CD4-positive, alpha-beta T cell (primary cell): ENCODE measurements at regions not wholly inside any gene's neighbourhood (a gene's known extent, or its start where the extent isn't known, plus 50 kb on each side); places are given as distances from the start of the nearest gene placed in this dataset.

ENCODE experiments used
- ATAC-seq: fragments of 200-7000 bp; cut with Tn5 transposase; one replicate; pipeline ENCODE4 v1.10.0; 2022; ENCODE audit warnings: mild to moderate bottlenecking; ENCODE audit not compliant: poor library complexity
- CTCF ChIA-PET: fragments of 350-600 bp; sonication (Branson Sonifier 250); formaldehyde crosslinking; loops from one replicate; lab custom pipeline; 2021; ENCODE audit warnings: antibody characterized with exemption, inconsistent platforms; lab: Charles Lee
- POLR2A ChIA-PET: fragments of 350-600 bp; sonication (Branson Sonifier 250); formaldehyde crosslinking; loops from one replicate; lab custom pipeline; 2021; ENCODE audit warnings: antibody characterized with exemption, inconsistent platforms; lab: Charles Lee
- DNase-seq, 14 experiments: peaks; one replicate each; pipeline ENCODE4 v3.0.0-alpha.2; 2013 to 2020; ENCODE audit warnings: mixed read lengths in 2 of 14
- H3K27ac ChIP-seq, 2 donors: one replicate each; pipeline versions ENCODE4 v1.5.1 to v1.7.0; 2013; ENCODE audit warnings: low read length in 2 of 2, low read depth in 1 of 2, mild to moderate bottlenecking in 1 of 2
- H3K27me3 ChIP-seq, 2 experiments: 1 replicate in 1 of 2; 2 replicates in 1 of 2; pipeline versions ENCODE4 v1.6.1 to v1.7.0; 2013; ENCODE audit warnings: low read length in 2 of 2, control low read depth in 1 of 2, mild to moderate bottlenecking in 1 of 2, moderate library complexity in 1 of 2; ENCODE audit not compliant: insufficient read depth in 2 of 2, control insufficient read depth in 1 of 2
- H3K36me3 ChIP-seq: one replicate; pipeline ENCODE4 v1.6.1; 2013; ENCODE audit warnings: low read length, control low read depth; ENCODE audit not compliant: insufficient read depth
- H3K4me1 ChIP-seq: one replicate; pipeline ENCODE4 v1.6.1; 2013; ENCODE audit warnings: low read length, control low read depth; ENCODE audit not compliant: insufficient read depth
- H3K4me3 ChIP-seq: one replicate; pipeline ENCODE4 v1.5.1; 2013; ENCODE audit warnings: mild to moderate bottlenecking, low read length, moderate library complexity
- H3K9me3 ChIP-seq, 2 experiments: 1 replicate in 1 of 2; 2 replicates in 1 of 2; pipeline versions ENCODE4 v1.6.1 to v1.7.0; 2013; ENCODE audit warnings: low read length in 2 of 2, mild to moderate bottlenecking in 2 of 2, control low read depth in 1 of 2, moderate library complexity in 1 of 2; ENCODE audit not compliant: control insufficient read depth in 1 of 2, insufficient read depth in 1 of 2
- H3K27ac Mint-ChIP-seq: one replicate; pipeline ENCODE4 v1.8.0; 2020; ENCODE audit warnings: mixed read lengths
- H3K27me3 Mint-ChIP-seq: one replicate; pipeline ENCODE4 v1.8.0; 2021; ENCODE audit warnings: mixed read lengths
- H3K36me3 Mint-ChIP-seq: one replicate; pipeline ENCODE4 v1.8.0; 2021; ENCODE audit warnings: low read depth, mixed read lengths
- H3K4me1 Mint-ChIP-seq: one replicate; pipeline ENCODE4 v1.8.0; 2021; ENCODE audit warnings: low read depth, mixed read lengths
- H3K4me3 Mint-ChIP-seq: one replicate; pipeline ENCODE4 v1.8.0; 2020; ENCODE audit warnings: mild to moderate bottlenecking, mixed read lengths
- H3K9me3 Mint-ChIP-seq: one replicate; pipeline ENCODE4 v1.8.0; 2020; ENCODE audit warnings: mixed read lengths
- intact Hi-C, 2 experiments: fragments of 100-400 bp; cut with DNase I in 1 of 2; cut with micrococcal nuclease in 1 of 2; formaldehyde crosslinking; loops; one replicate each; pipeline versions ENCODE4 v1.15.1 to v1.9.0; 2023 to 2025; cut with DNase I, micrococcal nuclease
- TF ChIP-seq, protein P1 (sequence below): fragments of 200-600 bp; IDR thresholded peaks from one replicate; pipeline ENCODE4 v1.8.0; 2022; ENCODE audit warnings: antibody characterized with exemption, mild to moderate bottlenecking

DNA sequence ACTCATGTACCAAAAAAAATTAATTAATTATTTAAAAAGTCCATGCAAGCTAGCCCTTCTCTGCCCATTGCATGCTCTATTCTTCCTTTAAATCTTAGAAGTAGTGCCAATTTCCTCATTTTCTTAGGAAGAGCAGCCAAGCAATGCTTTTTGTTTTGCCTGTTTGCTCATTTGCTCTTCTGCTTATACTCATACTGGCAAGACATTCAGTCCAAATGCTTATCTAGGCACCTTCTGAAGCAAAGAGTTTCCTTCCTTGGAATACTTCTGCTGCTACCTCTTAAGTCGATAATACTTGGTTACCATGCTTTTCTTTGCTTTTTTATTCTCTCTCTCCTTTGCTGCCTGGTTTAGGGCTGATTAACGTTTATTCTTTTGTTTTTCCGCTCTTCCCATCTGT lies 1318.3 kb downstream of the AACS start:
- Mint-ChIP-seq H3K27me3 (no peaks in the 10 kb centered on the region), H3K4me3 (no peak overlapping the region), H3K4me1 (peaks cover 36% of the 10 kb centered on the region), H3K36me3 (no peaks in the 10 kb centered on the region), H3K27ac (peak overlapping the region; percentile 83), H3K9me3 (peaks cover 15% of the 10 kb centered on the region)
- no peak for ATAC-seq
- Histone ChIP-seq H3K27me3 (no peaks in the 10 kb centered on the region), H3K4me3 (no peak overlapping the region), H3K9me3 (peaks cover 0 to 3% of the 10 kb centered on the region in 2 experiments), H3K36me3 (no peaks in the 10 kb centered on the region), H3K4me1 (peaks cover 2% of the 10 kb centered on the region), H3K27ac (no peak overlapping the region)
- TF ChIP-seq, protein P1, sequence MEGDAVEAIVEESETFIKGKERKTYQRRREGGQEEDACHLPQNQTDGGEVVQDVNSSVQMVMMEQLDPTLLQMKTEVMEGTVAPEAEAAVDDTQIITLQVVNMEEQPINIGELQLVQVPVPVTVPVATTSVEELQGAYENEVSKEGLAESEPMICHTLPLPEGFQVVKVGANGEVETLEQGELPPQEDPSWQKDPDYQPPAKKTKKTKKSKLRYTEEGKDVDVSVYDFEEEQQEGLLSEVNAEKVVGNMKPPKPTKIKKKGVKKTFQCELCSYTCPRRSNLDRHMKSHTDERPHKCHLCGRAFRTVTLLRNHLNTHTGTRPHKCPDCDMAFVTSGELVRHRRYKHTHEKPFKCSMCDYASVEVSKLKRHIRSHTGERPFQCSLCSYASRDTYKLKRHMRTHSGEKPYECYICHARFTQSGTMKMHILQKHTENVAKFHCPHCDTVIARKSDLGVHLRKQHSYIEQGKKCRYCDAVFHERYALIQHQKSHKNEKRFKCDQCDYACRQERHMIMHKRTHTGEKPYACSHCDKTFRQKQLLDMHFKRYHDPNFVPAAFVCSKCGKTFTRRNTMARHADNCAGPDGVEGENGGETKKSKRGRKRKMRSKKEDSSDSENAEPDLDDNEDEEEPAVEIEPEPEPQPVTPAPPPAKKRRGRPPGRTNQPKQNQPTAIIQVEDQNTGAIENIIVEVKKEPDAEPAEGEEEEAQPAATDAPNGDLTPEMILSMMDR = no peak
- POLR2A ChIA-PET = interaction anchor here (0.6 to 1.2 kb wide), 3 partner anchors 14 to 55 kb away, joined by 3 to 5 read pairs (median 3); no protein-coding TSS in a partner anchor
- CTCF ChIA-PET = no interaction called here
- intact Hi-C loops = no loop called here
- no peak for DNase-seq

DNA sequence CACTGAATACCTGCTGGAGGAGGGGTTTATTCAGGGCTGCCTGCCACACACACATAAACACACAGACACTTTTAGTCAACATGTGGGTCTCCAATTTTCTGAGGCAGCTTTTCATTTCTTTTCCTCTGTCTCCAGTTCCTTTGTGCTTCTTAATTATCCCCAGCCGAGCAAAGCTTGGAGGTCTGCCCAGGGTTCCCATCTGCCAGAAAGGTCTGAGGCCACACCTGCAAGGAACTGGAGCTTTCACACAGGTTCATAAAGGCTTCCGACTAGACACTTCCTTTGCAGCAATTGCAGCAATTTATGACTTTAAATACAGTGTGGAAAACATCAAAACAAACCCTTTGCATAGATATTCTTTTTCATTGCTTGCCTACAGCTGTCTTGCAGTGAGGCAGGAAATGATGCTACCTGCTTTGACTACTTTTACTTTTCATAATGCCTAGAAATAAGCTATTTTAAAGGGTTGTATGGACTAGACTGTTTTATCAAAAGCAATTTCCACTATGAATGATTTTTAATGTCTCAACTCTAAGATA lies 1318.9 kb downstream of the AACS start:
- DNase-seq = peak in 2 of 14 experiments; percentile 2 to 9
- H3K9me3 Mint-ChIP-seq = peaks cover 15% of the 10 kb centered on the region
- H3K27me3 Mint-ChIP-seq = no peaks in the 10 kb centered on the region
- intact Hi-C loops = no loop called here
- peaks cover 2% of the 10 kb centered on the region for H3K4me1 ChIP-seq
- no peak overlapping the region for H3K4me3 ChIP-seq
- peaks cover 36% of the 10 kb centered on the region for H3K4me1 Mint-ChIP-seq
- POLR2A ChIA-PET = interaction anchor here (0.6 to 1.2 kb wide), 4 partner anchors 13 to 56 kb away, joined by 3 to 6 read pairs (median 3); no protein-coding TSS in a partner anchor
- peak overlapping the region; percentile 8 for H3K4me3 Mint-ChIP-seq
- no peaks in the 10 kb centered on the region for H3K36me3 ChIP-seq
- CTCF ChIA-PET = no interaction called here
- TF ChIP-seq, protein P1 = no peak
- no peaks in the 10 kb centered on the region for H3K36me3 Mint-ChIP-seq
- peak overlapping the region; percentile 83 for H3K27ac Mint-ChIP-seq
- H3K9me3 ChIP-seq = peaks cover 0 to 3% of the 10 kb centered on the region in 2 experiments
- H3K27me3 ChIP-seq = no peaks in the 10 kb centered on the region
- peak overlapping the region in 1 of 2 donors; percentile 29 for H3K27ac ChIP-seq
- peak; percentile 84 for ATAC-seq

DNA sequence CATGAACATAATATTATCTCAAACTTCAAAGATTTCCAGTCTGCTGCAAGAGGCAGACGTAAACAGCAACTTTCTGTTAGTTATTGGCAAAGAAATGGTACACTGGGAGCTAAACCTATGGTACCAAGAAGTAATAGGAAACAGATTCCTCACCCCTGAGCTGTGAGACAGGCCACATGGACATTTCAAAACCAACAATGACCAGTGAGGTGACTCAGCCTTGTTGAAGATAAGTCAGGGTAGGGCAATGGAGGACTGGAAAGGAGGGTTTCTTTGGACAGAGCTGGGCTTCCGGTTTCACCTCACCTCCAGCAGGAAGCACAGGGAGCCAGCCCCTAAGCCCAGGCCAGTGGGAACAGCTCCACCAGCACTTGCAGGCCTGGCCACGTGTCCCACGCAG lies 1320.5 kb downstream of the AACS start:
- POLR2A ChIA-PET = no interaction called here
- Mint-ChIP-seq H3K27me3 (no peaks in the 10 kb centered on the region), H3K27ac (peak overlapping the region; percentile 83), H3K4me3 (no peak overlapping the region), H3K36me3 (no peaks in the 10 kb centered on the region), H3K9me3 (peaks cover 13% of the 10 kb centered on the region), H3K4me1 (peaks cover 36% of the 10 kb centered on the region)
- H3K4me3 ChIP-seq = no peak overlapping the region
- TF ChIP-seq, protein P1 = no peak
- no peak overlapping the region for H3K27ac ChIP-seq
- DNase-seq (no peak), ATAC-seq (no peak)
- H3K27me3 ChIP-seq = no peaks in the 10 kb centered on the region
- H3K9me3 ChIP-seq = peaks cover 0 to 3% of the 10 kb centered on the region in 2 experiments
- peaks cover 2% of the 10 kb centered on the region for H3K4me1 ChIP-seq
- CTCF ChIA-PET = no interaction called here
- intact Hi-C loops = no loop called here
- H3K36me3 ChIP-seq = no peaks in the 10 kb centered on the region
